Kidney (tissue), 13 donors: ENCODE measurements at regions not wholly inside any gene's neighbourhood (a gene's known extent, or its start where the extent isn't known, plus 50 kb on each side); places are given as distances from the start of the nearest gene placed in this dataset.

Experiments used
- DNase-seq, 5 donors: peaks; one replicate each; pipeline ENCODE4 v3.0.0-alpha.2; 2013 to 2020
- FAIRE-seq: peaks from 2 replicates; lab custom pipeline; 2012; peaks lifted over from hg19 to GRCh38; lab: Jason Lieb, UNC
- H3K27ac ChIP-seq, 2 donors: one replicate each; pipeline ENCODE4 v1.7.0; 2013; ENCODE audit warnings: low read depth in 2 of 2, low read length in 2 of 2, inconsistent platforms in 1 of 2
- H3K27me3 ChIP-seq: one replicate; pipeline ENCODE4 v1.7.1; 2013; ENCODE audit warnings: low read length, inconsistent platforms; ENCODE audit not compliant: control insufficient read depth, insufficient read depth
- H3K36me3 ChIP-seq, 3 donors: one replicate each; pipeline versions ENCODE4 v1.7.0 to v1.7.1; 2013; ENCODE audit warnings: low read length in 3 of 3, control low read depth in 1 of 3, inconsistent platforms in 1 of 3; ENCODE audit not compliant: insufficient read depth in 3 of 3, control insufficient read depth in 2 of 3
- H3K4me1 ChIP-seq, 3 donors: one replicate each; pipeline versions ENCODE4 v1.7.0 to v1.7.1; 2013; ENCODE audit warnings: low read length in 3 of 3, inconsistent platforms in 1 of 3, low read depth in 1 of 3; ENCODE audit not compliant: control insufficient read depth in 2 of 3, insufficient read depth in 2 of 3
- H3K4me3 ChIP-seq, 3 donors: one replicate each; pipeline versions ENCODE4 v1.7.0 to v1.8.1; 2013; ENCODE audit warnings: low read length in 3 of 3, control low read depth in 1 of 3, inconsistent platforms in 1 of 3
- H3K9ac ChIP-seq, 3 donors: one replicate each; pipeline versions ENCODE4 v1.7.0 to v1.7.1; 2013; ENCODE audit warnings: low read length in 3 of 3, control low read depth in 1 of 3, inconsistent platforms in 1 of 3
- H3K9me3 ChIP-seq, 3 donors: one replicate each; pipeline versions ENCODE4 v1.7.0 to v1.7.1; 2013; ENCODE audit warnings: low read length in 3 of 3, control low read depth in 1 of 3, inconsistent platforms in 1 of 3; ENCODE audit not compliant: control insufficient read depth in 2 of 3, insufficient read depth in 1 of 3
- intact Hi-C: fragments of 100-400 bp; cut with DNase I; formaldehyde crosslinking; loops from one replicate; pipeline ENCODE4 v1.11.1; 2022
- TF ChIP-seq, protein P1 (sequence below): IDR thresholded peaks from 3 replicates; pipeline ENCODE4 v1.5.1; 2012; ENCODE audit warnings: mild to moderate bottlenecking, moderate library complexity, borderline replicate concordance; ENCODE audit not compliant: insufficient read depth; ENCODE audit errors: extremely low read depth
- donor health status: control.
- donor health status: control.
- donor health status: control.
- donor health status: control.
- donor health status: control.
- donor health status: DM: yes; HTN: yes; CAD: no.
- donor health status: Normal renal cell carcinoma (clear cell type).

DNA sequence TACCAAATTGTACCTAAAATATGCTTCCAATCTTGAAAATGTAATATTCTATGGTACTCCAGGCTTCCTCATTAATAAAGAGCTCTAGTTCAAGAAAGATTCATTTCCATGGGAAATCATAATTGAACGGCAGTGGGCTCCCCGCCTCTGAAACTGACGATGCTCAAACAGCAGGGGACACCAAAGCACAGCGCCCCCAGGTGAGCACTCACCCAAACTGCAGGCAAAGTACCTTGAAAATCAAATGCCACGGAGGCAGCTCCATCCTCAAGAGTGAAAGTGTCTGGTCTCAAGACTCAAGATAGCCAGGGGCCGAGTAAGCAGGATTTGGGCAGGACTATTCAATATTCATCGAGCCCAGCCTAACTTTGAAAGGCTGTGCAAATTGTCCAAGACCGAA is 217.4 kb upstream of the TNRC6C start:
- intact Hi-C loops = no loop called here
- H3K4me3 ChIP-seq = no peak overlapping the region
- H3K27ac ChIP-seq = no peak overlapping the region
- peak in 1 of 5 donors; percentile 23 for DNase-seq
- peaks cover 0 to 2% (median 0%) of the 10 kb centered on the region in 3 donors for H3K4me1 ChIP-seq
- FAIRE-seq = no peak
- H3K27me3 ChIP-seq = no peaks in the 10 kb centered on the region
- no peak overlapping the region for H3K9ac ChIP-seq
- H3K36me3 ChIP-seq = no peaks in the 10 kb centered on the region
- H3K9me3 ChIP-seq = no peaks in the 10 kb centered on the region
- TF ChIP-seq, protein P1, sequence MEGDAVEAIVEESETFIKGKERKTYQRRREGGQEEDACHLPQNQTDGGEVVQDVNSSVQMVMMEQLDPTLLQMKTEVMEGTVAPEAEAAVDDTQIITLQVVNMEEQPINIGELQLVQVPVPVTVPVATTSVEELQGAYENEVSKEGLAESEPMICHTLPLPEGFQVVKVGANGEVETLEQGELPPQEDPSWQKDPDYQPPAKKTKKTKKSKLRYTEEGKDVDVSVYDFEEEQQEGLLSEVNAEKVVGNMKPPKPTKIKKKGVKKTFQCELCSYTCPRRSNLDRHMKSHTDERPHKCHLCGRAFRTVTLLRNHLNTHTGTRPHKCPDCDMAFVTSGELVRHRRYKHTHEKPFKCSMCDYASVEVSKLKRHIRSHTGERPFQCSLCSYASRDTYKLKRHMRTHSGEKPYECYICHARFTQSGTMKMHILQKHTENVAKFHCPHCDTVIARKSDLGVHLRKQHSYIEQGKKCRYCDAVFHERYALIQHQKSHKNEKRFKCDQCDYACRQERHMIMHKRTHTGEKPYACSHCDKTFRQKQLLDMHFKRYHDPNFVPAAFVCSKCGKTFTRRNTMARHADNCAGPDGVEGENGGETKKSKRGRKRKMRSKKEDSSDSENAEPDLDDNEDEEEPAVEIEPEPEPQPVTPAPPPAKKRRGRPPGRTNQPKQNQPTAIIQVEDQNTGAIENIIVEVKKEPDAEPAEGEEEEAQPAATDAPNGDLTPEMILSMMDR = no peak

DNA sequence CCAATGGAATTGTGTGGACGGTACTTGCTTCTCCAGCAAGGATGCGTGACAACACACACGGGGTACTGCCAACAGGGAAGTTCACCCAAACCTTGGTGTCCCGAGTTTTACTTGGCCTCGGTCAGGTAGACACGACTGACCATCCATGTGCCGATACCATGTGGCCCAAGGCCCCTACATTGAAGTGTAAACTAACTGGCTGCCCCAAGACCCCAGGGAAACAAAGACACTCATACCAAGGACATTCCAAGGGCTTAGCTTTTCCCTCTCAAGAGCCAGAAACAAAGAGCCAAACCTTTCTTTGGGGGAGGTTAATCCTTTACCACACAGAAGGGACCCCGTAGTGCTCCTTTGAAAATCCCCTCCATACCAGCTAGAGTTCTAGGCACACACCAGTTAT is 215.9 kb upstream of the TNRC6C start:
- FAIRE-seq = no peak
- H3K4me1 ChIP-seq = peaks cover 0 to 2% (median 0%) of the 10 kb centered on the region in 3 donors
- H3K4me3 ChIP-seq = no peak overlapping the region
- no peaks in the 10 kb centered on the region for H3K36me3 ChIP-seq
- H3K27me3 ChIP-seq = no peaks in the 10 kb centered on the region
- H3K9me3 ChIP-seq = no peaks in the 10 kb centered on the region
- intact Hi-C loops = no loop called here
- DNase-seq = no peak
- no peak overlapping the region for H3K27ac ChIP-seq
- H3K9ac ChIP-seq = no peak overlapping the region
- TF ChIP-seq, protein P1 = no peak

DNA sequence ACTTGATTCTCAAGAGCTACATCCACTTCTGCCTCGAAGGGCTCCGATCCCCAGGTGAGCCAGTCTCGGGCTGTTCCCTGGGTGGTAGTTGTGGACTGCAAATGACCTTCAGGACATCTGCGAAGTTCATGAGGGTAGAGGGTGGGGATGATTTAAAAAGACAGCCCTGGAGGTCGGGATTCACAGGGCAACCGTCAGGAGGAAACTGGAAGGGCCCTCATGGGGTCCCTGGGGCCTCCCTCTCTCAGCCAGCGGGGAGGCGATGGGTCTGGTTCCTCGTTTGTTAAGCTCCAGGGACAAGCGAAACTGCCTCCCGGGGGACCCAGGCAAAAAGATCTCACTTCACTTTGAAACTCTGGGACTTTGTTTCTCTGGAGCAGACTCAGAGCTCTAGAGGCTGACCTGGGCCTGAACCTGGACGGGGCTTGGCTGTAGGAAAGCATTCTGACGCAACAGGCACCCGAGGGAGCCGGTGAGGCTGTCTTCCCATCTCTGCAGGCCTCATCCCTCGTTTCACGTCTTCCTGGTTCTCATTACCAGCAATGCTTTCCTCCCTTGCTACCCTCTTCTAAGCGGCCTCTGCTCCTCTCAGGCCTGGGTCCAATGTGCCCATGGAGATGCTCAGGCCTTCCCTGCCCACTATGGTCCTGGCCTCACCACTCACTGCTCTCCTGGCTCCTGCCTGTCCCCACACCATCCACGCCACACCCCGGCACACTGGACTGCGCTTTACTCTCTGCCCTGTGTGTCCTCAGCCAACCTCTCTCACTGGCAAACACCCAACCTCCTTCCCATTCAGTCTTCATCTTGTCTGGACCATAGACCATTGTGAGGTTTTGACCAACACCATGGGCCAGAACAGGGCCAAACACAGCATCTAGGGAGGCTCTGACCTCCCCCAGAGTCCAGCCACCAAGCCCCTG is 214.2 kb upstream of the TNRC6C start:
- no peak for DNase-seq
- Histone ChIP-seq H3K4me1 (no peaks in the 10 kb centered on the region), H3K36me3 (no peaks in the 10 kb centered on the region), H3K9me3 (no peaks in the 10 kb centered on the region), H3K27ac (no peak overlapping the region), H3K4me3 (no peak overlapping the region), H3K27me3 (no peaks in the 10 kb centered on the region), H3K9ac (no peak overlapping the region)
- TF ChIP-seq, protein P1 = no peak
- intact Hi-C loops = no loop called here
- no peak for FAIRE-seq
